Endothelial cell of umbilical vein (primary cell): ENCODE measurements at regions not wholly inside any gene's neighbourhood (a gene's known extent, or its start where the extent isn't known, plus 50 kb on each side); places are given as distances from the start of the nearest gene placed in this dataset.

Source experiments
- BruUV-seq: library from RNA; stranded (reverse); fragments of 400-500 nt; replicated peaks from 2 replicates; lab custom pipeline; 2021; lab: Mats Ljungman, UMichigan
- CTCF ChIA-PET: fragments of 300-600, 350-600 bp; sonication (Branson Sonifier 250); formaldehyde crosslinking; loops from one replicate; lab custom pipeline; 2021; ENCODE audit warnings: antibody characterized with exemption, inconsistent platforms; lab: Charles Lee
- POLR2A ChIA-PET: fragments of 300-600, 350-600 bp; sonication (Branson Sonifier 250); formaldehyde crosslinking; loops from one replicate; lab custom pipeline; 2021; ENCODE audit warnings: antibody characterized with exemption, inconsistent platforms; lab: Charles Lee
- DNase-seq: peaks from one replicate; pipeline ENCODE4 v3.0.0-alpha.2; 2011; ENCODE audit warnings: low read depth, low spot score
- FAIRE-seq: peaks from 2 replicates; lab custom pipeline; 2011; peaks lifted over from hg19 to GRCh38; lab: Jason Lieb, UNC
- H2AFZ ChIP-seq: 2 replicates; pipeline ENCODE4 v1.6.0; 2012; ENCODE audit warnings: low read depth, low read length, control low read depth, inconsistent platforms
- H3K27ac ChIP-seq: 2 replicates; pipeline ENCODE4 v1.5.1; 2011; ENCODE audit warnings: low read depth, mild to moderate bottlenecking, control low read depth, low read length, moderate library complexity; ENCODE audit not compliant: insufficient read depth
- H3K27me3 ChIP-seq, 2 experiments: 2 replicates each; pipeline versions ENCODE4 v1.6.0 to v1.6.1; 2011; ENCODE audit warnings: low read length in 2 of 2, mixed read lengths in 1 of 2; ENCODE audit not compliant: control insufficient read depth in 2 of 2, insufficient read depth in 2 of 2
- H3K36me3 ChIP-seq, 2 experiments: 2 replicates in 1 of 2; 3 replicates in 1 of 2; pipeline ENCODE4 v1.5.1; 2011; ENCODE audit warnings: low read length in 2 of 2, mild to moderate bottlenecking in 1 of 2, moderate library complexity in 1 of 2; ENCODE audit not compliant: control insufficient read depth in 2 of 2, insufficient read depth in 2 of 2; ENCODE audit errors: extremely low read depth in 1 of 2
- H3K4me1 ChIP-seq: 3 replicates; pipeline ENCODE4 v1.5.1; 2011; ENCODE audit warnings: mild to moderate bottlenecking, low read length; ENCODE audit not compliant: control insufficient read depth, insufficient read depth; ENCODE audit errors: extremely low read depth
- H3K4me2 ChIP-seq: 2 replicates; pipeline ENCODE4 v1.6.1; 2011; ENCODE audit warnings: low read length, control low read depth, mixed read lengths; ENCODE audit not compliant: insufficient read depth
- H3K4me3 ChIP-seq, 3 experiments: fragments of 200-600 bp in 1 of 3; sonication (generic), shearing (Covaris generic) in 1 of 3; replicated peaks in 1 of 3; 2 replicates each; pipeline ENCODE4 v1.5.1; 2011 to 2016; ENCODE audit warnings: control low read depth in 3 of 3, low read length in 3 of 3, mild to moderate bottlenecking in 2 of 3, inconsistent platforms in 1 of 3, low read depth in 1 of 3, moderate library complexity in 1 of 3; ENCODE audit not compliant: insufficient read depth in 1 of 3
- H3K79me2 ChIP-seq: 2 replicates; pipeline ENCODE4 v1.6.0; 2012; ENCODE audit warnings: low read length, inconsistent platforms; ENCODE audit not compliant: control insufficient read depth, insufficient read depth
- H3K9ac ChIP-seq: replicated peaks from 2 replicates; pipeline ENCODE3; 2011; ENCODE audit warnings: low read length, control low read depth; ENCODE audit not compliant: insufficient read depth; ENCODE audit errors: extremely low read depth
- H3K9me1 ChIP-seq: replicated peaks from 3 replicates; pipeline ENCODE4 v1.6.0; 2011; ENCODE audit warnings: mild to moderate bottlenecking, low read length; ENCODE audit not compliant: control insufficient read depth, insufficient read depth; ENCODE audit errors: extremely low read depth
- H3K9me3 ChIP-seq: replicated peaks from 2 replicates; pipeline ENCODE4 v1.5.1; 2012; ENCODE audit warnings: low read length, inconsistent platforms; ENCODE audit not compliant: control insufficient read depth, insufficient read depth
- H4K20me1 ChIP-seq: replicated peaks from 2 replicates; pipeline ENCODE3; 2011; ENCODE audit warnings: mild to moderate bottlenecking, low read length; ENCODE audit not compliant: control insufficient read depth, insufficient read depth; ENCODE audit errors: extremely low read depth
- CTCF ChIP-seq, 2 donors: IDR thresholded peaks; 1 replicate in 1 of 2; 2 replicates in 1 of 2; pipeline ENCODE4 v1.5.1; 2011; ENCODE audit warnings: low read length in 2 of 2, mild to moderate bottlenecking in 2 of 2, moderate library complexity in 2 of 2, control low read depth in 1 of 2, inconsistent platforms in 1 of 2, low read depth in 1 of 2; ENCODE audit not compliant: insufficient read depth in 1 of 2; ENCODE audit errors: extremely low read depth in 1 of 2
- EZH2 ChIP-seq: IDR thresholded peaks from 2 replicates; pipeline ENCODE4 v1.6.1; 2012; ENCODE audit warnings: borderline replicate concordance, low read depth, mild to moderate bottlenecking, moderate library complexity, low read length, inconsistent platforms; ENCODE audit not compliant: severe bottlenecking
- FOS ChIP-seq: IDR thresholded peaks from 2 replicates; pipeline ENCODE4 v1.6.1; 2011; ENCODE audit warnings: mild to moderate bottlenecking, low read length, moderate library complexity, borderline replicate concordance; ENCODE audit not compliant: insufficient read depth
- GATA2 ChIP-seq: IDR thresholded peaks from 2 replicates; pipeline ENCODE4 v1.7.0; 2011; ENCODE audit warnings: low read depth, mild to moderate bottlenecking, moderate library complexity, mixed read lengths, low read length; ENCODE audit not compliant: insufficient read length, insufficient read depth
- JUN ChIP-seq: IDR thresholded peaks from 2 replicates; pipeline ENCODE4 v1.6.1; 2011; ENCODE audit warnings: borderline replicate concordance, low read depth; ENCODE audit not compliant: insufficient read length, insufficient read depth
- MAX ChIP-seq: IDR thresholded peaks from 2 replicates; pipeline ENCODE4 v1.6.1; 2011; ENCODE audit not compliant: insufficient read depth, insufficient read length
- MYC ChIP-seq: IDR thresholded peaks from one replicate; pipeline ENCODE4 v1.6.1; 2011; ENCODE audit warnings: mild to moderate bottlenecking, low read depth, low read length
- POLR2A ChIP-seq: IDR thresholded peaks from 2 replicates; pipeline ENCODE4 v1.6.1; 2012; ENCODE audit warnings: low read depth, mild to moderate bottlenecking, control low read depth, low read length
- POLR2AphosphoS5 ChIP-seq: IDR thresholded peaks from 2 replicates; pipeline ENCODE4 v1.6.1; 2012; ENCODE audit warnings: low read depth, mild to moderate bottlenecking, control low read depth, low read length, moderate library complexity; ENCODE audit not compliant: insufficient read depth
- dilution Hi-C: fragments of 300-500 bp; cut with MboI; formaldehyde crosslinking; loops from one replicate; pipeline ENCODE4 v1.15.0; 2019; ENCODE audit warnings: low sequenced_read_pairs; ENCODE audit not compliant: extremely low pct_ligation_motif_present
- intact Hi-C: fragments of 100-400 bp; cut with micrococcal nuclease; formaldehyde crosslinking; loops from one replicate; pipeline ENCODE4 v1.10.0; 2022

- H3K36me3 ChIP-seq, result no peaks in the 10 kb centered on the region
- dilution Hi-C loops (no loop called here), intact Hi-C loops (no loop called here)
- FAIRE-seq (no peak), DNase-seq (peak; percentile 9)
- H3K4me2 ChIP-seq, result no peak overlapping the region
- H3K9me1 ChIP-seq, result no peaks in the 10 kb centered on the region
- ChIA-PET POLR2A (no interaction called here), CTCF (interaction anchor here (0.6 to 2.8 kb wide), 3 partner anchors 39 to 269 kb away, joined by 3 to 17 read pairs (median 5); no protein-coding TSS in a partner anchor)
- no peak overlapping the region for H3K4me3 ChIP-seq
- BruUV-seq, result no TSS peak
- peaks cover 0 to 2% of the 10 kb centered on the region in 2 experiments for H3K27me3 ChIP-seq
- TF ChIP-seq JUN (no peak), MYC (no peak), FOS (no peak), POLR2AphosphoS5 (no peak), MAX (no peak), GATA2 (no peak), EZH2 (no peak), CTCF (IDR thresholded peaks at IDR 0.05; ENCODE audit: extremely low read depth in 1 of 2, insufficient read depth in 1 of 2, low read depth in 1 of 2, low read length in 2 of 2) (no peak), POLR2A (no peak)
- H2AFZ ChIP-seq, result no peak overlapping the region
- no peaks in the 10 kb centered on the region for H4K20me1 ChIP-seq
- no peaks in the 10 kb centered on the region for H3K9me3 ChIP-seq
- H3K9ac ChIP-seq, result no peak overlapping the region
- H3K79me2 ChIP-seq, result no peaks in the 10 kb centered on the region
- no peaks in the 10 kb centered on the region for H3K4me1 ChIP-seq
- H3K27ac ChIP-seq, result no peak overlapping the region
These were observed 232.9 kb downstream of the ATP23 start for GRCh38 chr12:58174316-58174715.
